Stimulated activated naive CD8-positive, alpha-beta T cell treated with anti-CD3 and anti-CD28 coated beads, Interleukin-15, Interleukin-2, amounts not matched to agents 100 ng/mL and 50 ng/mL, for 24 hours (primary cell): ENCODE measurements at regions not wholly inside any gene's neighbourhood (a gene's known extent, or its start where the extent isn't known, plus 50 kb on each side); places are given as distances from the start of the nearest gene placed in this dataset.

Experiments used
- H3K27ac Mint-ChIP-seq: one replicate; pipeline ENCODE4 v1.8.0; 2021; ENCODE audit warnings: mild to moderate bottlenecking, mixed read lengths
- H3K27me3 Mint-ChIP-seq: one replicate; pipeline ENCODE4 v1.8.0; 2021; ENCODE audit warnings: mixed read lengths
- H3K36me3 Mint-ChIP-seq: one replicate; pipeline ENCODE4 v1.8.0; 2021; ENCODE audit warnings: low read depth, mixed read lengths
- H3K4me1 Mint-ChIP-seq: one replicate; pipeline ENCODE4 v1.8.0; 2021; ENCODE audit warnings: low read depth, mixed read lengths
- H3K4me3 Mint-ChIP-seq: one replicate; pipeline ENCODE4 v1.8.0; 2021; ENCODE audit warnings: mild to moderate bottlenecking, mixed read lengths
- H3K9me3 Mint-ChIP-seq: one replicate; pipeline ENCODE4 v1.8.0; 2021; ENCODE audit warnings: mixed read lengths

- Mint-ChIP-seq H3K4me1 (no peaks in the 10 kb centered on the region), H3K4me3 (no peak overlapping the region), H3K9me3 (no peaks in the 10 kb centered on the region), H3K27me3 (peaks cover 41% of the 10 kb centered on the region), H3K36me3 (no peaks in the 10 kb centered on the region), H3K27ac (no peak overlapping the region)
Observed at GRCh38 chr17:34117811-34118210, 137.3 kb upstream of the CCL2 start.

- Mint-ChIP-seq H3K9me3 (no peaks in the 10 kb centered on the region), H3K27ac (no peak overlapping the region), H3K4me3 (no peak overlapping the region), H3K36me3 (no peaks in the 10 kb centered on the region), H3K4me1 (no peaks in the 10 kb centered on the region), H3K27me3 (peaks cover 39% of the 10 kb centered on the region)
Observed at GRCh38 chr17:34118564-34118963, 136.5 kb upstream of the CCL2 start.

GRCh38 chr17:34121311-34121710 lies 133.8 kb upstream of the CCL2 start:
- Mint-ChIP-seq H3K27me3 (peaks cover 28% of the 10 kb centered on the region), H3K4me3 (no peak overlapping the region), H3K36me3 (no peaks in the 10 kb centered on the region), H3K9me3 (no peaks in the 10 kb centered on the region), H3K4me1 (no peaks in the 10 kb centered on the region), H3K27ac (no peak overlapping the region)

GRCh38 chr17:34122515-34122914 lies 132.6 kb upstream of the CCL2 start:
- Mint-ChIP-seq H3K9me3 (no peaks in the 10 kb centered on the region), H3K4me3 (no peak overlapping the region), H3K4me1 (no peaks in the 10 kb centered on the region), H3K27ac (no peak overlapping the region), H3K27me3 (peaks cover 22% of the 10 kb centered on the region), H3K36me3 (no peaks in the 10 kb centered on the region)

GRCh38 chr17:34125010-34125409 lies 130.1 kb upstream of the CCL2 start:
- Mint-ChIP-seq H3K27ac (no peak overlapping the region), H3K9me3 (no peaks in the 10 kb centered on the region), H3K4me3 (no peak overlapping the region), H3K27me3 (peaks cover 20% of the 10 kb centered on the region), H3K36me3 (no peaks in the 10 kb centered on the region), H3K4me1 (no peaks in the 10 kb centered on the region)

GRCh38 chr17:34125921-34126320 lies 129.2 kb upstream of the CCL2 start:
- no peaks in the 10 kb centered on the region for H3K4me1 Mint-ChIP-seq
- no peak overlapping the region for H3K27ac Mint-ChIP-seq
- peaks cover 16% of the 10 kb centered on the region for H3K27me3 Mint-ChIP-seq
- no peaks in the 10 kb centered on the region for H3K9me3 Mint-ChIP-seq
- no peak overlapping the region for H3K4me3 Mint-ChIP-seq
- no peaks in the 10 kb centered on the region for H3K36me3 Mint-ChIP-seq

GRCh38 chr17:34126496-34126895 lies 128.6 kb upstream of the CCL2 start:
- Mint-ChIP-seq H3K36me3 (no peaks in the 10 kb centered on the region), H3K4me3 (no peak overlapping the region), H3K27me3 (peaks cover 13% of the 10 kb centered on the region), H3K27ac (no peak overlapping the region), H3K4me1 (no peaks in the 10 kb centered on the region), H3K9me3 (no peaks in the 10 kb centered on the region)

GRCh38 chr17:34126965-34127364 lies 128.1 kb upstream of the CCL2 start:
- Mint-ChIP-seq H3K9me3 (no peaks in the 10 kb centered on the region), H3K27ac (no peak overlapping the region), H3K27me3 (peaks cover 10% of the 10 kb centered on the region), H3K4me3 (no peak overlapping the region), H3K4me1 (no peaks in the 10 kb centered on the region), H3K36me3 (no peaks in the 10 kb centered on the region)

GRCh38 chr17:34130544-34130943 lies 124.5 kb upstream of the CCL2 start:
- Mint-ChIP-seq H3K4me3 (no peak overlapping the region), H3K27me3 (no peaks in the 10 kb centered on the region), H3K4me1 (no peaks in the 10 kb centered on the region), H3K9me3 (no peaks in the 10 kb centered on the region), H3K36me3 (no peaks in the 10 kb centered on the region), H3K27ac (no peak overlapping the region)

GRCh38 chr17:34131386-34131785 lies 123.7 kb upstream of the CCL2 start:
- Mint-ChIP-seq H3K27ac (no peak overlapping the region), H3K4me3 (no peak overlapping the region), H3K36me3 (no peaks in the 10 kb centered on the region), H3K9me3 (no peaks in the 10 kb centered on the region), H3K4me1 (no peaks in the 10 kb centered on the region), H3K27me3 (no peaks in the 10 kb centered on the region)

- Mint-ChIP-seq H3K4me1 (no peaks in the 10 kb centered on the region), H3K27ac (no peak overlapping the region), H3K4me3 (no peak overlapping the region), H3K36me3 (no peaks in the 10 kb centered on the region), H3K9me3 (no peaks in the 10 kb centered on the region), H3K27me3 (peaks cover 4% of the 10 kb centered on the region)
Observed at GRCh38 chr17:34133350-34133749, 121.7 kb upstream of the CCL2 start.

GRCh38 chr17:34135841-34136240 lies 119.2 kb upstream of the CCL2 start:
- H3K36me3 Mint-ChIP-seq = no peaks in the 10 kb centered on the region
- H3K9me3 Mint-ChIP-seq = no peaks in the 10 kb centered on the region
- no peak overlapping the region for H3K4me3 Mint-ChIP-seq
- no peak overlapping the region for H3K27ac Mint-ChIP-seq
- no peaks in the 10 kb centered on the region for H3K4me1 Mint-ChIP-seq
- H3K27me3 Mint-ChIP-seq = peaks cover 12% of the 10 kb centered on the region

GRCh38 chr17:34140006-34140405 lies 115.1 kb upstream of the CCL2 start:
- Mint-ChIP-seq H3K27me3 (peaks cover 12% of the 10 kb centered on the region), H3K36me3 (no peaks in the 10 kb centered on the region), H3K4me1 (no peaks in the 10 kb centered on the region), H3K27ac (no peak overlapping the region), H3K4me3 (no peak overlapping the region), H3K9me3 (no peaks in the 10 kb centered on the region)

GRCh38 chr17:34141590-34141989 lies 113.5 kb upstream of the CCL2 start:
- no peak overlapping the region for H3K4me3 Mint-ChIP-seq
- H3K9me3 Mint-ChIP-seq = no peaks in the 10 kb centered on the region
- H3K36me3 Mint-ChIP-seq = no peaks in the 10 kb centered on the region
- peaks cover 17% of the 10 kb centered on the region for H3K27me3 Mint-ChIP-seq
- no peaks in the 10 kb centered on the region for H3K4me1 Mint-ChIP-seq
- H3K27ac Mint-ChIP-seq = no peak overlapping the region

GRCh38 chr17:34143430-34143829 lies 111.7 kb upstream of the CCL2 start:
- Mint-ChIP-seq H3K27me3 (peaks cover 21% of the 10 kb centered on the region), H3K36me3 (no peaks in the 10 kb centered on the region), H3K9me3 (no peaks in the 10 kb centered on the region), H3K4me3 (no peak overlapping the region), H3K4me1 (no peaks in the 10 kb centered on the region), H3K27ac (no peak overlapping the region)

- Mint-ChIP-seq H3K9me3 (no peaks in the 10 kb centered on the region), H3K36me3 (no peaks in the 10 kb centered on the region), H3K4me3 (no peak overlapping the region), H3K27me3 (peaks cover 17% of the 10 kb centered on the region), H3K27ac (no peak overlapping the region), H3K4me1 (no peaks in the 10 kb centered on the region)
Observed at GRCh38 chr17:34146440-34147043, 108.5 kb upstream of the CCL2 start.
